Astrocyte (in vitro differentiated cells and primary cell): ENCODE measurements at regions not wholly inside any gene's neighbourhood (a gene's known extent, or its start where the extent isn't known, plus 50 kb on each side); places are given as distances from the start of the nearest gene placed in this dataset.

ENCODE experiments used
- DNase-seq: peaks from one replicate; pipeline ENCODE4 v3.0.0-alpha.2; 2010; ENCODE audit warnings: low read depth
- FAIRE-seq: peaks from 2 replicates; lab custom pipeline; 2011; peaks lifted over from hg19 to GRCh38; lab: Jason Lieb, UNC
- H2AFZ ChIP-seq: 2 replicates; pipeline ENCODE4 v1.6.0; 2012; ENCODE audit warnings: low read depth, low read length, inconsistent platforms
- H3K27ac ChIP-seq: 2 replicates; pipeline ENCODE4 v1.5.1; 2011; ENCODE audit warnings: low read depth, low read length, inconsistent platforms
- H3K27me3 ChIP-seq: 2 replicates; pipeline ENCODE4 v1.6.0; 2011; ENCODE audit warnings: low read length, inconsistent platforms; ENCODE audit not compliant: insufficient read depth
- H3K36me3 ChIP-seq: 2 replicates; pipeline ENCODE4 v1.5.1; 2011; ENCODE audit warnings: low read length, inconsistent platforms; ENCODE audit not compliant: insufficient read depth
- H3K4me1 ChIP-seq: 2 replicates; pipeline ENCODE4 v1.5.1; 2011; ENCODE audit warnings: low read length, inconsistent platforms; ENCODE audit not compliant: insufficient read depth
- H3K4me2 ChIP-seq: 2 replicates; pipeline ENCODE4 v1.6.0; 2012; ENCODE audit warnings: low read length, inconsistent platforms
- H3K4me3 ChIP-seq: 2 replicates; pipeline ENCODE4 v1.5.1; 2011; ENCODE audit warnings: low read depth, mild to moderate bottlenecking, low read length, inconsistent platforms; ENCODE audit not compliant: insufficient read depth
- H3K79me2 ChIP-seq: 2 replicates; pipeline ENCODE4 v1.6.0; 2012; ENCODE audit warnings: mild to moderate bottlenecking, low read length, inconsistent platforms; ENCODE audit not compliant: insufficient read depth
- H3K9ac ChIP-seq: 2 replicates; pipeline ENCODE4 v1.6.0; 2012; ENCODE audit warnings: mild to moderate bottlenecking, low read length, inconsistent platforms
- H3K9me3 ChIP-seq: 2 replicates; pipeline ENCODE4 v1.5.1; 2012; ENCODE audit warnings: low read depth, mild to moderate bottlenecking, low read length, inconsistent platforms; ENCODE audit not compliant: insufficient read depth
- H4K20me1 ChIP-seq: 2 replicates; pipeline ENCODE4 v1.6.0; 2012; ENCODE audit warnings: low read length, inconsistent platforms; ENCODE audit not compliant: insufficient read depth
- H3K27ac Mint-ChIP-seq: one replicate; pipeline ENCODE4 v1.8.0; 2021; ENCODE audit warnings: mild to moderate bottlenecking, mixed read lengths; ENCODE audit not compliant: unreplicated experiment
- H3K27me3 Mint-ChIP-seq: one replicate; pipeline ENCODE4 v1.8.0; 2021; ENCODE audit warnings: low read depth, mixed read lengths; ENCODE audit not compliant: unreplicated experiment
- H3K36me3 Mint-ChIP-seq: one replicate; pipeline ENCODE4 v1.8.0; 2021; ENCODE audit warnings: low read depth, mixed read lengths; ENCODE audit not compliant: unreplicated experiment
- H3K4me1 Mint-ChIP-seq: one replicate; pipeline ENCODE4 v1.8.0; 2021; ENCODE audit warnings: low read depth, mixed read lengths; ENCODE audit not compliant: unreplicated experiment
- H3K4me3 Mint-ChIP-seq: one replicate; pipeline ENCODE4 v1.8.0; 2021; ENCODE audit warnings: mild to moderate bottlenecking, moderate library complexity, mixed read lengths; ENCODE audit not compliant: unreplicated experiment
- H3K9me3 Mint-ChIP-seq: one replicate; pipeline ENCODE4 v1.8.0; 2021; ENCODE audit warnings: mild to moderate bottlenecking, mixed read lengths; ENCODE audit not compliant: unreplicated experiment
- EZH2 ChIP-seq: IDR thresholded peaks from 2 replicates; pipeline ENCODE4 v1.6.1; 2012; ENCODE audit warnings: mild to moderate bottlenecking, low read length, inconsistent platforms; ENCODE audit not compliant: insufficient read depth
- TF ChIP-seq, protein P1 (sequence below): IDR thresholded peaks from 2 replicates; pipeline ENCODE4 v1.5.1; 2011; ENCODE audit warnings: low read depth, mild to moderate bottlenecking, inconsistent platforms, low read length, moderate library complexity; ENCODE audit not compliant: insufficient read depth

DNA sequence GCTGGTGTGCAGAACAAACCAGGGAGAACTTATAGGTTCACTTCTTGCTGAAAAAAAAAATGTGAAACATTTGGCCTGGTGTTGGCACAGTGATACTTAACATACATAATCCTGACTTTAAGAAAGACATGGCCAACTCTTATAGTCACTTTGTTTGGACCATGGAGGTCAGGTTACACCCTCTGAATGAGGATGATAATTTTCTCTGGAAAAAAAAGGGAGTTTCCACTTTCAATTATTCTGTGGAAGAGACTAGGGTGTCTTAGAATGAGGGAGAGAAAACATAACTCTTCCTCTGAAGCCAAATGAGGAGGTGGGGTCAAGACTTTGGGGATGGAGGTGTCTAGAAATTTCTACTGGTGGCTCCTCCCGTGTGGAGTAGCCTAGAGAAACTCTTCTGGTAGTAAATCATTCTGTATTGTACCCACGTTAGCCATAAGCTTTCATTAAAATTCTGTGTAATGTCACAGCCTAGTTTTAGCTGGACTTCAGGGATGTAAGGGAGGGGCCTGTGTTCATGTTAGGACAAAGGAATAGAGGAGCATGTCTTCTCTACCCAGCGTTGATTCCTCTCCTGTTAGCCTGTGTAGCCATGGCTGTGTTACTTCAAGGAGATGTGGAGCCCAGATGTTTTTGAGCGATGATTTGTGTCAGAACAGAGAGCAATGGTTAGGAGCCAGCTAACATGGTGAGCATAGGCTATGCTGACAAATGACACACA is 328.3 kb downstream of the GPAT3 start:
- no peaks in the 10 kb centered on the region for H3K9me3 ChIP-seq
- FAIRE-seq (no peak), DNase-seq (no peak)
- H3K79me2 ChIP-seq = no peaks in the 10 kb centered on the region
- H3K27ac Mint-ChIP-seq = no peak overlapping the region
- H3K9me3 Mint-ChIP-seq = no peaks in the 10 kb centered on the region
- H3K27me3 ChIP-seq = no peaks in the 10 kb centered on the region
- no peak overlapping the region for H3K4me3 ChIP-seq
- H3K4me1 ChIP-seq = peaks cover 6% of the 10 kb centered on the region
- no peaks in the 10 kb centered on the region for H3K27me3 Mint-ChIP-seq
- H3K4me1 Mint-ChIP-seq = peaks cover 21% of the 10 kb centered on the region
- H3K4me3 Mint-ChIP-seq = no peak overlapping the region
- H3K4me2 ChIP-seq = no peak overlapping the region
- no peak overlapping the region for H2AFZ ChIP-seq
- no peak for TF ChIP-seq EZH2
- TF ChIP-seq, protein P1, sequence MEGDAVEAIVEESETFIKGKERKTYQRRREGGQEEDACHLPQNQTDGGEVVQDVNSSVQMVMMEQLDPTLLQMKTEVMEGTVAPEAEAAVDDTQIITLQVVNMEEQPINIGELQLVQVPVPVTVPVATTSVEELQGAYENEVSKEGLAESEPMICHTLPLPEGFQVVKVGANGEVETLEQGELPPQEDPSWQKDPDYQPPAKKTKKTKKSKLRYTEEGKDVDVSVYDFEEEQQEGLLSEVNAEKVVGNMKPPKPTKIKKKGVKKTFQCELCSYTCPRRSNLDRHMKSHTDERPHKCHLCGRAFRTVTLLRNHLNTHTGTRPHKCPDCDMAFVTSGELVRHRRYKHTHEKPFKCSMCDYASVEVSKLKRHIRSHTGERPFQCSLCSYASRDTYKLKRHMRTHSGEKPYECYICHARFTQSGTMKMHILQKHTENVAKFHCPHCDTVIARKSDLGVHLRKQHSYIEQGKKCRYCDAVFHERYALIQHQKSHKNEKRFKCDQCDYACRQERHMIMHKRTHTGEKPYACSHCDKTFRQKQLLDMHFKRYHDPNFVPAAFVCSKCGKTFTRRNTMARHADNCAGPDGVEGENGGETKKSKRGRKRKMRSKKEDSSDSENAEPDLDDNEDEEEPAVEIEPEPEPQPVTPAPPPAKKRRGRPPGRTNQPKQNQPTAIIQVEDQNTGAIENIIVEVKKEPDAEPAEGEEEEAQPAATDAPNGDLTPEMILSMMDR = no peak
- no peaks in the 10 kb centered on the region for H3K36me3 Mint-ChIP-seq
- no peaks in the 10 kb centered on the region for H3K36me3 ChIP-seq
- H4K20me1 ChIP-seq = no peaks in the 10 kb centered on the region
- H3K27ac ChIP-seq = no peak overlapping the region
- no peak overlapping the region for H3K9ac ChIP-seq

DNA sequence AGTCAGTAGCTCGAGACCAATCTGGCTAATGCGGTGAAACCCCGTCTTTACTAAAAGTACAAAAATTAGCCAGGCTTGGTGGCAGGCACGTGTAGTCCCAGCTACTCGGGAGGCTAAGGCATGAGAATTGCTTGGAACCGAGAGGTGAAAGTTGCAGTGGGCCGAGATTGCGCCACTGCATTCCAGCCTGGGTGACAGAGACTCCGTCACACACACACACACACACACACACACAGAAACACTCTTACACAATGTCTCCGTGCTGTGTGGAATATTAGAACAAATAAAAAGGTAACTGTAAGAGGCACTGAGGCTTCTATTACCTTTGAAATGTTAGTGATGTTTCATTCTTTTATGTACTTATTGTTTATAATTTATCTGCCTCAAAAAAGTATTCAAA is 326.6 kb downstream of the GPAT3 start:
- Mint-ChIP-seq H3K4me3 (no peak overlapping the region), H3K9me3 (no peaks in the 10 kb centered on the region), H3K27me3 (no peaks in the 10 kb centered on the region), H3K4me1 (peaks cover 27% of the 10 kb centered on the region), H3K36me3 (no peaks in the 10 kb centered on the region), H3K27ac (no peak overlapping the region)
- Histone ChIP-seq H3K27ac (no peak overlapping the region), H3K9ac (no peak overlapping the region), H2AFZ (no peak overlapping the region), H3K79me2 (no peaks in the 10 kb centered on the region), H3K9me3 (no peaks in the 10 kb centered on the region), H3K27me3 (no peaks in the 10 kb centered on the region), H3K4me2 (no peak overlapping the region), H3K36me3 (no peaks in the 10 kb centered on the region), H3K4me1 (peaks cover 12% of the 10 kb centered on the region), H3K4me3 (no peak overlapping the region), H4K20me1 (no peaks in the 10 kb centered on the region)
- DNase-seq = no peak
- no peak for TF ChIP-seq EZH2
- TF ChIP-seq, protein P1 = no peak
- FAIRE-seq = no peak

DNA sequence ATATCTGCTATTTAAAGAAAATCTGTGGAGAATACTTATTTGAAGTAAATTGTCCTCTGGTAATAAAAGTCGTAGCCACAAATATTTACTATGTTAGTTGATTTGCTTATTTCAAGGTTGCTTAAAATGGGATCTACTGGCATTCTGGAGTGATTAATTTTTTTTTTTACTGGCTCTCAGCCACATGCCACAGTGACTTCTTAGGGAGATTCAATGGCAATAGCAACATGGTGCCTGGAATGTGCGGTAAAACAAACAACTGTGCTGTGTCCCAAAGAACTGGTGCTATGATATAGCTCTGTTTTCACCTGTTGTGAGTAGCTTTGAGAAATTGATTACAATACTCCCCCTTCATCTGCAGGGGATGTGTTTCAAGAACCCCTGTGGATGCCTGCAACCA is 324.3 kb downstream of the GPAT3 start:
- Histone ChIP-seq H3K9me3 (no peaks in the 10 kb centered on the region), H3K36me3 (no peaks in the 10 kb centered on the region), H3K79me2 (no peaks in the 10 kb centered on the region), H3K4me1 (peaks cover 15% of the 10 kb centered on the region), H3K9ac (no peak overlapping the region), H2AFZ (no peak overlapping the region), H3K4me2 (no peak overlapping the region), H3K27me3 (no peaks in the 10 kb centered on the region), H4K20me1 (no peaks in the 10 kb centered on the region), H3K27ac (no peak overlapping the region), H3K4me3 (no peak overlapping the region)
- Mint-ChIP-seq H3K27ac (no peak overlapping the region), H3K36me3 (no peaks in the 10 kb centered on the region), H3K27me3 (no peaks in the 10 kb centered on the region), H3K4me1 (peaks cover 26% of the 10 kb centered on the region), H3K9me3 (no peaks in the 10 kb centered on the region), H3K4me3 (no peak overlapping the region)
- DNase-seq = no peak
- TF ChIP-seq, protein P1 = no peak
- TF ChIP-seq EZH2 = no peak
- no peak for FAIRE-seq
